Vagina (tissue), 2 donors: ENCODE measurements at regions not wholly inside any gene's neighbourhood (a gene's known extent, or its start where the extent isn't known, plus 50 kb on each side); places are given as distances from the start of the nearest gene placed in this dataset.

Experiments
- DNase-seq, 2 donors: peaks; one replicate each; pipeline ENCODE4 v3.0.0-alpha.2; 2017; ENCODE audit errors: extremely low spot score in 2 of 2
- H3K27ac ChIP-seq: fragments of 200-600 bp; sonication (generic); one replicate; pipeline ENCODE4 v1.5.1; 2019
- H3K27me3 ChIP-seq: fragments of 200-600 bp; sonication (generic); one replicate; pipeline ENCODE4 v1.5.1; 2019
- H3K36me3 ChIP-seq, 2 donors: fragments of 200-600 bp; sonication (generic); one replicate each; pipeline ENCODE4 v1.5.1; 2017 to 2019
- H3K4me1 ChIP-seq: fragments of 200-600 bp; sonication (generic); one replicate; pipeline ENCODE4 v1.5.1; 2019
- H3K4me3 ChIP-seq, 2 donors: fragments of 200-600 bp; sonication (generic); 1 replicate in 1 of 2; 2 replicates in 1 of 2; pipeline ENCODE4 v1.5.1; 2016 to 2019
- H3K9me3 ChIP-seq: fragments of 200-600 bp; sonication (generic); one replicate; pipeline ENCODE4 v1.5.1; 2019
- POLR2A ChIP-seq, 2 donors: fragments of 450-650 bp; IDR thresholded peaks; one replicate each; pipeline ENCODE4 v1.6.1; 2017; ENCODE audit warnings: antibody characterized with exemption in 2 of 2, mild to moderate bottlenecking in 2 of 2, moderate library complexity in 2 of 2
- POLR2AphosphoS5 ChIP-seq, 2 donors: sonication (generic); formaldehyde crosslinking; IDR thresholded peaks; one replicate each; pipeline ENCODE4 v1.9.0; 2017; ENCODE audit warnings: antibody characterized with exemption in 2 of 2, mild to moderate bottlenecking in 2 of 2, low read depth in 1 of 2; ENCODE audit not compliant: insufficient read depth in 1 of 2
- intact Hi-C: fragments of 100-400 bp; cut with DNase I; formaldehyde crosslinking; loops from one replicate; pipeline ENCODE4 v1.15.1; 2023
- TF ChIP-seq, protein P1 (sequence below), 3 experiments: fragments of 450-650 bp in 2 of 3; fragments of 200-600 bp in 1 of 3; sonication (generic) in 1 of 3; IDR thresholded peaks; one replicate each; pipeline ENCODE4 v1.5.1; 2017 to 2019; ENCODE audit warnings: antibody characterized with exemption in 3 of 3, mild to moderate bottlenecking in 2 of 3, moderate library complexity in 2 of 3

DNA sequence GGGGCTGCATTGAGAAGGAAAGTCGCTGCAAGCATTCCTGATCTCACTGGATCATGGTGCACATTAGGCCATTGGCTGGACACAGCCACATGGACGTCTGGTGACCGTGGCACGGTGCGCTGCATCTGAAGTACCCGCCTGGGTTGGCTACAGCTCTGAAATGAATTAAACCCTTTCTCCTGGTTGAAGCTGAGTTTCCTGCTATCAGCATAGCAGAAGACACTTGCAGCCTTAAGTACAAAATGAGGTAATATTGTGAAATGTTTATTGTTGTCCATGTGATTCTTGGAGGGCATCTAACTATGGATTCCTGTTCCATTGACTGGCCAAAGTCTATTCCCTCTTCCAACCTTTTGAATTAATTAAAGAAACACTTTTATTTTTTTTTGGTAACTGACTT, 89.8 kb upstream of the ADTRP start:
- no peaks in the 10 kb centered on the region for H3K36me3 ChIP-seq
- TF ChIP-seq, protein P1, sequence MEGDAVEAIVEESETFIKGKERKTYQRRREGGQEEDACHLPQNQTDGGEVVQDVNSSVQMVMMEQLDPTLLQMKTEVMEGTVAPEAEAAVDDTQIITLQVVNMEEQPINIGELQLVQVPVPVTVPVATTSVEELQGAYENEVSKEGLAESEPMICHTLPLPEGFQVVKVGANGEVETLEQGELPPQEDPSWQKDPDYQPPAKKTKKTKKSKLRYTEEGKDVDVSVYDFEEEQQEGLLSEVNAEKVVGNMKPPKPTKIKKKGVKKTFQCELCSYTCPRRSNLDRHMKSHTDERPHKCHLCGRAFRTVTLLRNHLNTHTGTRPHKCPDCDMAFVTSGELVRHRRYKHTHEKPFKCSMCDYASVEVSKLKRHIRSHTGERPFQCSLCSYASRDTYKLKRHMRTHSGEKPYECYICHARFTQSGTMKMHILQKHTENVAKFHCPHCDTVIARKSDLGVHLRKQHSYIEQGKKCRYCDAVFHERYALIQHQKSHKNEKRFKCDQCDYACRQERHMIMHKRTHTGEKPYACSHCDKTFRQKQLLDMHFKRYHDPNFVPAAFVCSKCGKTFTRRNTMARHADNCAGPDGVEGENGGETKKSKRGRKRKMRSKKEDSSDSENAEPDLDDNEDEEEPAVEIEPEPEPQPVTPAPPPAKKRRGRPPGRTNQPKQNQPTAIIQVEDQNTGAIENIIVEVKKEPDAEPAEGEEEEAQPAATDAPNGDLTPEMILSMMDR (IDR thresholded peaks at IDR 0.05): no peak
- no peak for TF ChIP-seq POLR2A (IDR thresholded peaks at IDR 0.05)
- no peak for TF ChIP-seq POLR2AphosphoS5 (IDR thresholded peaks at IDR 0.05; ENCODE audit: insufficient read depth in 1 of 2, low read depth in 1 of 2)
- H3K27me3 ChIP-seq: no peaks in the 10 kb centered on the region
- H3K27ac ChIP-seq: no peak overlapping the region
- DNase-seq: no peak
- H3K4me3 ChIP-seq: no peak overlapping the region
- intact Hi-C loops: no loop called here
- H3K4me1 ChIP-seq: peaks cover 13% of the 10 kb centered on the region
- no peaks in the 10 kb centered on the region for H3K9me3 ChIP-seq

DNA sequence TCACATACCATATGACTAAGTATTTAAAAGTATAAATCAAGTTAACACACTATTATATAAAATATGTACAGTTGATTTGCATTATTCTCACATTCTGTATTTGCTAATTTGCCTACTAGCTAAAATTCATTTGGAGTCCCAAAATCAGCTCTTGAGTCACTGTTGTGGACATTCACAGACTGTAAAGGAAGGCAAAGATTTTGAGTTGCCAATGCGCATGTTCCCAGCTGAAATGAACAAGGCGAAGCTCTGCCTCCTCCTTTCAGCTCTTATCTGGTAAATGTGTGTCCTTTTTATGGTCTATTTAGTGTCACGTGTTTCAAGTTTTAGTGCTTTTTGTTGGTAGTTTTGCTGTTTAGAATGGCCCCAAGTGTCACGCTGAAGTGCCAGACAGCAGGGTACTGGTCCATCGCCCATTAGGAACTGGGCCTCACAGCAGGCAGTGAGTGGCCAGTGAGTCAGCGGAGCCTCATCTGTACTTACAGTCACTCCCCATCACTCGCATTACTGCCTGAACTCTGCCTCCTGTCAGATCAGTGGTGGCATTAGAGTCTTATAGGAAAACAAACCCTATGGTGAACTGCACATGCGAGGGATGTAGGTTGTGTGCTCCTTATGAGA, 87.2 kb upstream of the ADTRP start:
- Histone ChIP-seq H3K4me3 (no peak overlapping the region), H3K27ac (no peak overlapping the region), H3K27me3 (no peaks in the 10 kb centered on the region), H3K36me3 (no peaks in the 10 kb centered on the region), H3K4me1 (peaks cover 13% of the 10 kb centered on the region), H3K9me3 (no peaks in the 10 kb centered on the region)
- TF ChIP-seq POLR2A (IDR thresholded peaks at IDR 0.05) (no peak), POLR2AphosphoS5 (IDR thresholded peaks at IDR 0.05; ENCODE audit: insufficient read depth in 1 of 2, low read depth in 1 of 2) (no peak)
- TF ChIP-seq, protein P1 (IDR thresholded peaks at IDR 0.05): no peak
- no peak for DNase-seq
- intact Hi-C loops: no loop called here

DNA sequence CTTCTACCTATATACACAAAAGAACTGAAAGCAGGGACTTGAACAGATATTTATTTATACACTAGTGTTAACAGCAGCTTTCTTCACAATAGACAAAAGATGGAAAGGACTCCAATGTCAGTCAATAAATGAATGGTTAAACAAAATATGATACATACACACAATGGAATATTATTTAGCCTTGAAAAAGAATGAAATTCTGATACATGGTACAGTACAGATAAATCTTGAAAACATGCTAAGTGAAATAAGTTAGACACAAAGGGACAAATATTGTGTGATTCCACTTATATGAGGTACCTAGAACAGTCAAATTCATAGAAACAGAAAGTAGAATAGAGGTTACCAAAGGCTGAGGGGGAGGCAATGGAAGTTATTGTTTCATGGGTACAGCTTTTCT, 79.8 kb upstream of the ADTRP start:
- Histone ChIP-seq H3K27me3 (no peaks in the 10 kb centered on the region), H3K4me3 (no peak overlapping the region), H3K9me3 (no peaks in the 10 kb centered on the region), H3K36me3 (no peaks in the 10 kb centered on the region), H3K27ac (no peak overlapping the region), H3K4me1 (peaks cover 4% of the 10 kb centered on the region)
- no peak for TF ChIP-seq POLR2AphosphoS5 (IDR thresholded peaks at IDR 0.05; ENCODE audit: insufficient read depth in 1 of 2, low read depth in 1 of 2)
- TF ChIP-seq, protein P1 (IDR thresholded peaks at IDR 0.05): no peak
- no peak for TF ChIP-seq POLR2A (IDR thresholded peaks at IDR 0.05)
- intact Hi-C loops: no loop called here
- no peak for DNase-seq

DNA sequence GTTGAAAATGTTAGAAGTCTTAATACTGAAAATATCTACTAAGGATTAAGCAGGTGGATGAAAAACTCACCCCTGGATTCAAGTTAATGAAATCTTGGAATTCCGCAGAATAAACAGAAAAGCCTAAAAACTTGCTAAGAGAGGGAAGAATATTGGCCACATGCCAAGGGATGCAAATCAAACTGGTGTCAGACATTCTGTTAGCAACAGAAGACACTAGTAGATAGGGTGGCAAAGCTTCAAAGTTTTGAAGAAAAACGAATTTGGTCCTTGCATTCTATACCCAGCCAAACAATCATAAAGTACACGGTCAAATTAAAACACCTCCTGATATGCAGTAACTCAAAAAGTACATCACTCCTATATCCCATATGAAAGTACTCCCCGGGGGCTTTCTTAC, 77.1 kb upstream of the ADTRP start:
- no peaks in the 10 kb centered on the region for H3K9me3 ChIP-seq

DNA sequence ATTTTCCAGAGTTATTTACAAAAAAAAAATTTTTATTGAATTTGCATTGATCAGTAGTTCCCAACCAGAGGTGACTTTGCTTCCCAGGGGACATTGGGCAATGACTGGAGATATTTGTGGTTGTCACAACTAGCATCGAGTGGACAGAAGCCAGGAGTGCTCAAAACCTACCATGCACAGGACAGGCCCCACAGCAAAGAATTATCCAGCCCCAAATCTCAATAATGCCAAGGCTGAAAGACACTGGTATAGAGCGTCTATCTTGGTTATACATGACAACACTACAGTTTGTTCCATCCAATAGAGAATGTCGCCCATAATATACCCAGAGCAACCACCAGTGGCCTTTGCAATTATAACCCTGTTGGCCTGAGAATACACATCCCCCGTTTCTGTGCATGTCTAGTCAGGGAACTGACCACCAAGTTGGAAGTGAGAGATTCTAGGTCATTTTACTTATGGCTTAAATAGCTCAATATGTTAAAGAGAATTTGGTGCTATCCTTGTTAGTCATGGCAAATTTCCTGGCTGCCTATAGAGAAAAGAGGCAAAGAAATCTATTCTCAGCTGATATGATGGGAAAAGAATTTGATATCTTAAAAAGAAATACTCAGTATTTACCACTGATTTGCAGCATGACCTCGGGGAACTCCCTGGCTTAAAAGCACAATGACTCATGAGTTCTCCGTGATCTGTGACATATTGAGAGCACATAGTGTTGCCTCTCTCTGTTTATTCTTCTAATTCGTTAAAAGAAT, 76.0 kb upstream of the ADTRP start:
- peaks cover 4% of the 10 kb centered on the region for H3K4me1 ChIP-seq
- H3K4me3 ChIP-seq: no peak overlapping the region
- H3K27me3 ChIP-seq: no peaks in the 10 kb centered on the region
- no peaks in the 10 kb centered on the region for H3K36me3 ChIP-seq
- DNase-seq: no peak
- intact Hi-C loops: no loop called here
- TF ChIP-seq POLR2AphosphoS5 (IDR thresholded peaks at IDR 0.05; ENCODE audit: insufficient read depth in 1 of 2, low read depth in 1 of 2): peak in 1 of 2 donors; percentile 39
- TF ChIP-seq, protein P1 (IDR thresholded peaks at IDR 0.05): no peak
- no peaks in the 10 kb centered on the region for H3K9me3 ChIP-seq
- no peak overlapping the region for H3K27ac ChIP-seq

More for the DNA sequence above, 77.1 kb upstream of the ADTRP start:
- Histone ChIP-seq H3K36me3 (no peaks in the 10 kb centered on the region), H3K27me3 (no peaks in the 10 kb centered on the region), H3K27ac (no peak overlapping the region), H3K4me3 (no peak overlapping the region), H3K4me1 (peaks cover 4% of the 10 kb centered on the region)
- intact Hi-C loops: no loop called here
- no peak for TF ChIP-seq POLR2A (IDR thresholded peaks at IDR 0.05)
- no peak for DNase-seq
